H9 (cell line): ENCODE measurements at regions not wholly inside any gene's neighbourhood (a gene's known extent, or its start where the extent isn't known, plus 50 kb on each side); places are given as distances from the start of the nearest gene placed in this dataset.

ENCODE experiments used
- DNase-seq: peaks from one replicate; pipeline ENCODE4 v3.0.0-alpha.2; 2017
- H2AFZ ChIP-seq: one replicate; pipeline ENCODE4 v1.6.1; 2013; ENCODE audit warnings: mild to moderate bottlenecking, low read length, control low read depth, moderate library complexity
- H2AK5ac ChIP-seq: 2 replicates; pipeline ENCODE4 v1.6.1; 2013; ENCODE audit warnings: low read length, control low read depth, mixed read lengths; ENCODE audit not compliant: insufficient read length
- H2BK120ac ChIP-seq: one replicate; pipeline ENCODE4 v1.6.1; 2013; ENCODE audit warnings: low read depth, mild to moderate bottlenecking, low read length, control low read depth, inconsistent platforms; ENCODE audit not compliant: poor library complexity, severe bottlenecking
- H2BK12ac ChIP-seq: 2 replicates; pipeline ENCODE4 v1.6.1; 2013; ENCODE audit warnings: low read length, control low read depth, mixed read lengths, low read depth; ENCODE audit not compliant: insufficient read length
- H2BK15ac ChIP-seq: 2 replicates; pipeline ENCODE4 v1.6.1; 2013; ENCODE audit warnings: low read depth, low read length, control low read depth
- H2BK20ac ChIP-seq: one replicate; pipeline ENCODE4 v1.6.1; 2013; ENCODE audit warnings: low read depth, mild to moderate bottlenecking, low read length, control low read depth, inconsistent platforms; ENCODE audit not compliant: poor library complexity, severe bottlenecking
- H2BK5ac ChIP-seq: 2 replicates; pipeline ENCODE4 v1.6.1; 2013; ENCODE audit warnings: low read length, control low read depth, mixed read lengths; ENCODE audit not compliant: insufficient read length
- H3K14ac ChIP-seq: 2 replicates; pipeline ENCODE4 v1.6.1; 2013; ENCODE audit warnings: low read length, control low read depth; ENCODE audit not compliant: insufficient read depth
- H3K18ac ChIP-seq: 2 replicates; pipeline ENCODE4 v1.6.1; 2013; ENCODE audit warnings: low read depth, mild to moderate bottlenecking, mixed read lengths, low read length, control low read depth; ENCODE audit not compliant: insufficient read length
- H3K23ac ChIP-seq: 2 replicates; pipeline ENCODE4 v1.6.1; 2013; ENCODE audit warnings: low read length, control low read depth, mixed read lengths, low read depth; ENCODE audit not compliant: insufficient read length
- H3K23me2 ChIP-seq: 2 replicates; pipeline ENCODE4 v1.6.1; 2013; ENCODE audit warnings: low read depth, mild to moderate bottlenecking, mixed read lengths, low read length, control low read depth; ENCODE audit not compliant: insufficient read length, poor library complexity, severe bottlenecking
- H3K27ac ChIP-seq: 2 replicates; pipeline ENCODE4 v1.5.1; 2013; ENCODE audit warnings: low read length, control low read depth, mixed read lengths, low read depth; ENCODE audit not compliant: insufficient read length
- H3K27me3 ChIP-seq: 2 replicates; pipeline ENCODE4 v1.6.1; 2013; ENCODE audit warnings: low read length, control low read depth, inconsistent platforms; ENCODE audit not compliant: insufficient read depth
- H3K4ac ChIP-seq: 2 replicates; pipeline ENCODE4 v1.6.1; 2013; ENCODE audit warnings: low read depth, mild to moderate bottlenecking, control low read depth, inconsistent platforms, low read length, moderate library complexity
- H3K4me1 ChIP-seq: 2 replicates; pipeline ENCODE4 v1.6.1; 2013; ENCODE audit warnings: low read length, control low read depth, inconsistent platforms; ENCODE audit not compliant: insufficient read depth
- H3K4me2 ChIP-seq: 2 replicates; pipeline ENCODE4 v1.6.1; 2013; ENCODE audit warnings: low read length, control low read depth, mixed read lengths; ENCODE audit not compliant: insufficient read length, insufficient read depth
- H3K56ac ChIP-seq: 2 replicates; pipeline ENCODE4 v1.6.1; 2013; ENCODE audit warnings: low read depth, mild to moderate bottlenecking, mixed read lengths, low read length, control low read depth; ENCODE audit not compliant: insufficient read length
- H3K79me1 ChIP-seq: 2 replicates; pipeline ENCODE4 v1.6.1; 2013; ENCODE audit warnings: low read depth, mild to moderate bottlenecking, moderate library complexity, low read length, control low read depth, inconsistent platforms; ENCODE audit not compliant: insufficient read depth, poor library complexity, severe bottlenecking
- H3K79me2 ChIP-seq: 2 replicates; pipeline ENCODE4 v1.6.1; 2013; ENCODE audit warnings: low read length, control low read depth, inconsistent platforms; ENCODE audit not compliant: insufficient read depth
- H3K9ac ChIP-seq: 2 replicates; pipeline ENCODE4 v1.6.1; 2013; ENCODE audit warnings: low read length, control low read depth, mixed read lengths; ENCODE audit not compliant: insufficient read length; ENCODE audit errors: extremely low read depth
- H3K9me3 ChIP-seq: one replicate; pipeline ENCODE4 v1.6.1; 2013; ENCODE audit warnings: low read depth, low read length, inconsistent platforms; ENCODE audit not compliant: control insufficient read depth
- H3T11ph ChIP-seq: one replicate; pipeline ENCODE4 v1.6.1; 2013; ENCODE audit warnings: mild to moderate bottlenecking, low read length, control low read depth, inconsistent platforms
- H4K20me1 ChIP-seq: one replicate; pipeline ENCODE4 v1.6.1; 2013; ENCODE audit not compliant: control insufficient read depth, insufficient read length, insufficient read depth
- H4K5ac ChIP-seq: 2 replicates; pipeline ENCODE4 v1.6.1; 2013; ENCODE audit warnings: low read depth, mild to moderate bottlenecking, mixed read lengths, low read length, control low read depth; ENCODE audit not compliant: insufficient read length
- H4K8ac ChIP-seq: replicated peaks from 2 replicates; pipeline ENCODE4 v1.6.1; 2013; ENCODE audit warnings: low read length, control low read depth, mixed read lengths, low read depth; ENCODE audit not compliant: insufficient read length
- H4K91ac ChIP-seq: 2 replicates; pipeline ENCODE4 v1.6.1; 2013; ENCODE audit warnings: low read depth, mild to moderate bottlenecking, moderate library complexity, mixed read lengths, low read length, control low read depth; ENCODE audit not compliant: insufficient read length
- H3K27ac Mint-ChIP-seq, 3 experiments: 2 replicates in 2 of 3; 3 replicates in 1 of 3; pipeline ENCODE4 v1.8.0; 2020 to 2021; ENCODE audit warnings: mixed read lengths in 3 of 3, mild to moderate bottlenecking in 1 of 3, moderate library complexity in 1 of 3
- H3K27me3 Mint-ChIP-seq: 2 replicates; pipeline ENCODE4 v1.8.0; 2021; ENCODE audit warnings: low read depth, mild to moderate bottlenecking, moderate library complexity, mixed read lengths
- H3K36me3 Mint-ChIP-seq, 3 experiments: 2 replicates in 2 of 3; 3 replicates in 1 of 3; pipeline ENCODE4 v1.8.0; 2020 to 2021; ENCODE audit warnings: low read depth in 3 of 3, mixed read lengths in 3 of 3; ENCODE audit not compliant: insufficient read depth in 1 of 3
- H3K4me1 Mint-ChIP-seq, 2 experiments: 2 replicates each; pipeline ENCODE4 v1.8.0; 2020; ENCODE audit warnings: mixed read lengths in 2 of 2
- H3K4me3 Mint-ChIP-seq, 2 experiments: 2 replicates in 1 of 2; 3 replicates in 1 of 2; pipeline ENCODE4 v1.8.0; 2020 to 2021; ENCODE audit warnings: mild to moderate bottlenecking in 2 of 2, mixed read lengths in 2 of 2, moderate library complexity in 1 of 2
- H3K9me3 Mint-ChIP-seq, 2 experiments: 2 replicates in 1 of 2; 3 replicates in 1 of 2; pipeline ENCODE4 v1.8.0; 2020; ENCODE audit warnings: mild to moderate bottlenecking in 2 of 2, mixed read lengths in 2 of 2, moderate library complexity in 1 of 2
- CTCF ChIP-seq: fragments of 200-600 bp; sonication (generic); conservative IDR thresholded peaks from 3 replicates; pipeline ENCODE4 v1.8.0; 2021; ENCODE audit warnings: antibody characterized with exemption, mild to moderate bottlenecking
- WGBS: extraction: QIAGEN DNeasy Blood & Tissue Kit; methylation state at CpG from one replicate; pipeline ENCODE4 v1.1.7; 2013; ENCODE audit warnings: missing lambda C conversion rate, low lambda C conversion rate, mixed read lengths; ENCODE audit not compliant: insufficient read length; ENCODE audit errors: extremely low coverage; 5-methylcytosine and 5-hydroxymethylcytosine counted together

GRCh38 chr2:58616961-58617360 is 375.8 kb upstream of the FANCL start:
- Histone ChIP-seq H2BK20ac (no peak overlapping the region), H3K9ac (no peak overlapping the region), H4K91ac (no peak overlapping the region), H2BK15ac (no peak overlapping the region), H3K4me2 (no peak overlapping the region), H3K4ac (no peak overlapping the region), H4K5ac (no peak overlapping the region), H4K20me1 (no peaks in the 10 kb centered on the region), H3K79me2 (no peaks in the 10 kb centered on the region), H3K23ac (no peak overlapping the region), H3K4me1 (no peaks in the 10 kb centered on the region), H3K56ac (no peak overlapping the region), H2BK12ac (no peak overlapping the region), H3K23me2 (no peaks in the 10 kb centered on the region), H3K27ac (no peak overlapping the region), H3T11ph (no peak overlapping the region), H2AFZ (no peak overlapping the region), H3K14ac (no peak overlapping the region), H3K9me3 (no peaks in the 10 kb centered on the region), H2AK5ac (no peak overlapping the region), H3K18ac (no peak overlapping the region), H2BK5ac (no peak overlapping the region), H4K8ac (no peak overlapping the region), H3K79me1 (no peaks in the 10 kb centered on the region), H3K27me3 (no peaks in the 10 kb centered on the region), H2BK120ac (no peak overlapping the region)
- no CpG with 5 or more reads among the region's 1 CpG for WGBS
- H3K27ac Mint-ChIP-seq: no peak overlapping the region
- no peak overlapping the region for H3K4me3 Mint-ChIP-seq
- no peaks in the 10 kb centered on the region for H3K9me3 Mint-ChIP-seq
- H3K27me3 Mint-ChIP-seq: no peaks in the 10 kb centered on the region
- no peaks in the 10 kb centered on the region for H3K4me1 Mint-ChIP-seq
- no peaks in the 10 kb centered on the region for H3K36me3 Mint-ChIP-seq
- no peak for DNase-seq
- no peak for TF ChIP-seq CTCF
